Endothelial cell of umbilical vein (primary cell): ENCODE measurements at regions not wholly inside any gene's neighbourhood (a gene's known extent, or its start where the extent isn't known, plus 50 kb on each side); places are given as distances from the start of the nearest gene placed in this dataset.

ENCODE experiments used
- BruUV-seq: library from RNA; stranded (reverse); fragments of 400-500 nt; replicated peaks from 2 replicates; lab custom pipeline; 2021; lab: Mats Ljungman, UMichigan
- CTCF ChIA-PET: fragments of 300-600, 350-600 bp; sonication (Branson Sonifier 250); formaldehyde crosslinking; loops from one replicate; lab custom pipeline; 2021; ENCODE audit warnings: antibody characterized with exemption, inconsistent platforms; lab: Charles Lee
- POLR2A ChIA-PET: fragments of 300-600, 350-600 bp; sonication (Branson Sonifier 250); formaldehyde crosslinking; loops from one replicate; lab custom pipeline; 2021; ENCODE audit warnings: antibody characterized with exemption, inconsistent platforms; lab: Charles Lee
- DNase-seq: peaks from one replicate; pipeline ENCODE4 v3.0.0-alpha.2; 2011; ENCODE audit warnings: low read depth, low spot score
- FAIRE-seq: peaks from 2 replicates; lab custom pipeline; 2011; peaks lifted over from hg19 to GRCh38; lab: Jason Lieb, UNC
- H2AFZ ChIP-seq: 2 replicates; pipeline ENCODE4 v1.6.0; 2012; ENCODE audit warnings: low read depth, low read length, control low read depth, inconsistent platforms
- H3K27ac ChIP-seq: 2 replicates; pipeline ENCODE4 v1.5.1; 2011; ENCODE audit warnings: low read depth, mild to moderate bottlenecking, control low read depth, low read length, moderate library complexity; ENCODE audit not compliant: insufficient read depth
- H3K27me3 ChIP-seq, 2 experiments: 2 replicates each; pipeline versions ENCODE4 v1.6.0 to v1.6.1; 2011; ENCODE audit warnings: low read length in 2 of 2, mixed read lengths in 1 of 2; ENCODE audit not compliant: control insufficient read depth in 2 of 2, insufficient read depth in 2 of 2
- H3K36me3 ChIP-seq, 2 experiments: 2 replicates in 1 of 2; 3 replicates in 1 of 2; pipeline ENCODE4 v1.5.1; 2011; ENCODE audit warnings: low read length in 2 of 2, mild to moderate bottlenecking in 1 of 2, moderate library complexity in 1 of 2; ENCODE audit not compliant: control insufficient read depth in 2 of 2, insufficient read depth in 2 of 2; ENCODE audit errors: extremely low read depth in 1 of 2
- H3K4me1 ChIP-seq: 3 replicates; pipeline ENCODE4 v1.5.1; 2011; ENCODE audit warnings: mild to moderate bottlenecking, low read length; ENCODE audit not compliant: control insufficient read depth, insufficient read depth; ENCODE audit errors: extremely low read depth
- H3K4me2 ChIP-seq: 2 replicates; pipeline ENCODE4 v1.6.1; 2011; ENCODE audit warnings: low read length, control low read depth, mixed read lengths; ENCODE audit not compliant: insufficient read depth
- H3K4me3 ChIP-seq, 3 experiments: fragments of 200-600 bp in 1 of 3; sonication (generic), shearing (Covaris generic) in 1 of 3; replicated peaks in 1 of 3; 2 replicates each; pipeline ENCODE4 v1.5.1; 2011 to 2016; ENCODE audit warnings: control low read depth in 3 of 3, low read length in 3 of 3, mild to moderate bottlenecking in 2 of 3, inconsistent platforms in 1 of 3, low read depth in 1 of 3, moderate library complexity in 1 of 3; ENCODE audit not compliant: insufficient read depth in 1 of 3
- H3K79me2 ChIP-seq: 2 replicates; pipeline ENCODE4 v1.6.0; 2012; ENCODE audit warnings: low read length, inconsistent platforms; ENCODE audit not compliant: control insufficient read depth, insufficient read depth
- H3K9ac ChIP-seq: replicated peaks from 2 replicates; pipeline ENCODE3; 2011; ENCODE audit warnings: low read length, control low read depth; ENCODE audit not compliant: insufficient read depth; ENCODE audit errors: extremely low read depth
- H3K9me1 ChIP-seq: replicated peaks from 3 replicates; pipeline ENCODE4 v1.6.0; 2011; ENCODE audit warnings: mild to moderate bottlenecking, low read length; ENCODE audit not compliant: control insufficient read depth, insufficient read depth; ENCODE audit errors: extremely low read depth
- H3K9me3 ChIP-seq: replicated peaks from 2 replicates; pipeline ENCODE4 v1.5.1; 2012; ENCODE audit warnings: low read length, inconsistent platforms; ENCODE audit not compliant: control insufficient read depth, insufficient read depth
- H4K20me1 ChIP-seq: replicated peaks from 2 replicates; pipeline ENCODE3; 2011; ENCODE audit warnings: mild to moderate bottlenecking, low read length; ENCODE audit not compliant: control insufficient read depth, insufficient read depth; ENCODE audit errors: extremely low read depth
- CTCF ChIP-seq, 2 donors: IDR thresholded peaks; 1 replicate in 1 of 2; 2 replicates in 1 of 2; pipeline ENCODE4 v1.5.1; 2011; ENCODE audit warnings: low read length in 2 of 2, mild to moderate bottlenecking in 2 of 2, moderate library complexity in 2 of 2, control low read depth in 1 of 2, inconsistent platforms in 1 of 2, low read depth in 1 of 2; ENCODE audit not compliant: insufficient read depth in 1 of 2; ENCODE audit errors: extremely low read depth in 1 of 2
- EZH2 ChIP-seq: IDR thresholded peaks from 2 replicates; pipeline ENCODE4 v1.6.1; 2012; ENCODE audit warnings: borderline replicate concordance, low read depth, mild to moderate bottlenecking, moderate library complexity, low read length, inconsistent platforms; ENCODE audit not compliant: severe bottlenecking
- FOS ChIP-seq: IDR thresholded peaks from 2 replicates; pipeline ENCODE4 v1.6.1; 2011; ENCODE audit warnings: mild to moderate bottlenecking, low read length, moderate library complexity, borderline replicate concordance; ENCODE audit not compliant: insufficient read depth
- GATA2 ChIP-seq: IDR thresholded peaks from 2 replicates; pipeline ENCODE4 v1.7.0; 2011; ENCODE audit warnings: low read depth, mild to moderate bottlenecking, moderate library complexity, mixed read lengths, low read length; ENCODE audit not compliant: insufficient read length, insufficient read depth
- JUN ChIP-seq: IDR thresholded peaks from 2 replicates; pipeline ENCODE4 v1.6.1; 2011; ENCODE audit warnings: borderline replicate concordance, low read depth; ENCODE audit not compliant: insufficient read length, insufficient read depth
- MAX ChIP-seq: IDR thresholded peaks from 2 replicates; pipeline ENCODE4 v1.6.1; 2011; ENCODE audit not compliant: insufficient read depth, insufficient read length
- MYC ChIP-seq: IDR thresholded peaks from one replicate; pipeline ENCODE4 v1.6.1; 2011; ENCODE audit warnings: mild to moderate bottlenecking, low read depth, low read length
- POLR2A ChIP-seq: IDR thresholded peaks from 2 replicates; pipeline ENCODE4 v1.6.1; 2012; ENCODE audit warnings: low read depth, mild to moderate bottlenecking, control low read depth, low read length
- POLR2AphosphoS5 ChIP-seq: IDR thresholded peaks from 2 replicates; pipeline ENCODE4 v1.6.1; 2012; ENCODE audit warnings: low read depth, mild to moderate bottlenecking, control low read depth, low read length, moderate library complexity; ENCODE audit not compliant: insufficient read depth
- dilution Hi-C: fragments of 300-500 bp; cut with MboI; formaldehyde crosslinking; loops from one replicate; pipeline ENCODE4 v1.15.0; 2019; ENCODE audit warnings: low sequenced_read_pairs; ENCODE audit not compliant: extremely low pct_ligation_motif_present
- intact Hi-C: fragments of 100-400 bp; cut with micrococcal nuclease; formaldehyde crosslinking; loops from one replicate; pipeline ENCODE4 v1.10.0; 2022

- no peaks in the 10 kb centered on the region for H4K20me1 ChIP-seq
- H3K36me3 ChIP-seq = no peaks in the 10 kb centered on the region
- dilution Hi-C loops (no loop called here), intact Hi-C loops (no loop called here)
- H3K9me3 ChIP-seq = no peaks in the 10 kb centered on the region
- no peaks in the 10 kb centered on the region for H3K9me1 ChIP-seq
- no TSS peak for BruUV-seq
- H3K27me3 ChIP-seq = no peaks in the 10 kb centered on the region
- ChIA-PET POLR2A (no interaction called here), CTCF (no interaction called here)
- no peak overlapping the region for H3K4me3 ChIP-seq
- TF ChIP-seq POLR2AphosphoS5 = no peak
- no peak for TF ChIP-seq EZH2
- no peak for TF ChIP-seq MAX
- no peak for TF ChIP-seq POLR2A
- no peak for TF ChIP-seq MYC
- no peak for TF ChIP-seq JUN
- TF ChIP-seq GATA2 = no peak
- no peak for TF ChIP-seq FOS
- TF ChIP-seq CTCF (IDR thresholded peaks at IDR 0.05; ENCODE audit: extremely low read depth in 1 of 2, insufficient read depth in 1 of 2, low read depth in 1 of 2, low read length in 2 of 2) = no peak
- DNase-seq (no peak), FAIRE-seq (no peak)
- H3K4me2 ChIP-seq = no peak overlapping the region
- no peak overlapping the region for H3K9ac ChIP-seq
- no peak overlapping the region for H3K27ac ChIP-seq
- no peak overlapping the region for H2AFZ ChIP-seq
- no peaks in the 10 kb centered on the region for H3K4me1 ChIP-seq
- no peaks in the 10 kb centered on the region for H3K79me2 ChIP-seq
Measured at GRCh38 chr3:176571926-176572325, 625.4 kb downstream of the TBL1XR1 start.
